Heart right ventricle (tissue), 16 donors: ENCODE measurements at regions not wholly inside any gene's neighbourhood (a gene's known extent, or its start where the extent isn't known, plus 50 kb on each side); places are given as distances from the start of the nearest gene placed in this dataset.

Experiments used
- ATAC-seq, 8 donors: fragments of 200-7000 bp; cut with Tn5 transposase; one replicate each; pipeline ENCODE4 v1.9.1; 2020; ENCODE audit warnings: mild to moderate bottlenecking in 8 of 8, moderate library complexity in 8 of 8, moderate number of reproducible peaks in 1 of 8
- DNase-seq, 2 donors: peaks; one replicate each; pipeline ENCODE4 v3.0.0-alpha.2; 2020
- H3K27ac ChIP-seq, 10 donors: fragments of 200-600 bp; sonication (generic) in 2 of 10; one replicate each; pipeline versions ENCODE4 v1.5.0 to v1.8.0; 2020 to 2022; ENCODE audit warnings: mild to moderate bottlenecking in 3 of 10
- H3K27me3 ChIP-seq, 7 donors: fragments of 200-600 bp; one replicate each; pipeline ENCODE4 v1.8.0; 2021 to 2022; ENCODE audit warnings: mild to moderate bottlenecking in 2 of 7
- H3K36me3 ChIP-seq, 9 donors: fragments of 200-600 bp; sonication (generic) in 1 of 9; one replicate each; pipeline versions ENCODE4 v1.5.0 to v1.8.0; 2020 to 2022; ENCODE audit warnings: mild to moderate bottlenecking in 2 of 9
- H3K4me1 ChIP-seq, 9 donors: fragments of 200-600 bp; sonication (generic) in 1 of 9; one replicate each; pipeline versions ENCODE4 v1.5.0 to v1.8.0; 2020 to 2022; ENCODE audit warnings: mild to moderate bottlenecking in 4 of 9
- H3K4me3 ChIP-seq, 10 donors: fragments of 200-600 bp; sonication (generic) in 2 of 10; one replicate each; pipeline versions ENCODE4 v1.5.0 to v1.8.0; 2020 to 2022; ENCODE audit warnings: mild to moderate bottlenecking in 7 of 10, moderate library complexity in 2 of 10
- H3K9me3 ChIP-seq, 11 donors: fragments of 200-600 bp in 10 of 11; sonication (generic) in 2 of 11; one replicate each; pipeline versions ENCODE4 v1.5.0 to v1.8.0; 2013 to 2022; ENCODE audit warnings: mild to moderate bottlenecking in 2 of 11, control low read depth in 1 of 11, moderate library complexity in 1 of 11
- CTCF ChIP-seq, 9 donors: fragments of 200-600 bp; sonication (generic) in 2 of 9; IDR thresholded peaks; one replicate each; pipeline versions ENCODE4 v1.5.0 to v1.8.0; 2021 to 2022; ENCODE audit warnings: antibody characterized with exemption in 9 of 9, mild to moderate bottlenecking in 5 of 9, moderate library complexity in 1 of 9
- WGBS, 2 donors: extraction: QIAGEN DNeasy Blood & Tissue Kit; methylation state at CpG; one replicate each; pipeline ENCODE4 v1.1.7; 2013; ENCODE audit warnings: inconsistent platforms in 1 of 2; 5-methylcytosine and 5-hydroxymethylcytosine counted together
- intact Hi-C, 10 donors: fragments of 100-400 bp; cut with DNase I; formaldehyde crosslinking; loops; one replicate each; pipeline versions ENCODE4 v1.11.1 to v1.14.2; 2022
- donor health status: Arrhythmogenic right ventricular cardiomyopathy.
- donor health status: ischemic (EF 13 %, LVEDD 7.1; RV severe dilation, severe dysfunction).
- donor health status: healthy with polysubstance abuse.
- donor health status: DM: no; HTN: yes; CAD: no.
- donor health status: DM: no; HTN: no; CAD: no.
- donor health status: ischemic (EF 25% LVEDD 6.9; RV normal size, moderate dysfunction).
- donor health status: ischemic (EF 25% LVEDD 5.7; RV mildly dilated, moderate dysfunction).
- donor health status: healthy.
- donor health status: DM: yes; HTN: yes; CAD: no.
- donor health status: Ischemic cardiomyopathy.
- donor health status: ischemic (EF 35%, LVEDD 5.7; RV mildly dilated, moderate dysfunction).
- donor health status: nonischemic (EF 11% LVEDD 7.7; RV severe dilation, severe dysfunction).
- donor health status: DM: yes; HTN: yes; CAD: no.
- donor health status: PGD.
- donor health status: ischemic (EF 29% LVEDD 5.4; RV normal size, mild dysfunction).
- donor health status: nonischemic (EF 23%, LVEDD 6.1; RV moderate dilation, normal function).

GRCh38 chr2:30060562-30060961 lies 86.2 kb upstream of the YPEL5 start:
- intact Hi-C loops = loop anchor here in 1 of 10 donors (10.0 kb wide), 1 partner anchor 766 kb away; no protein-coding TSS in a partner anchor
- H3K27me3 ChIP-seq = peaks cover 0 to 12% (median 0%) of the 10 kb centered on the region in 7 donors
- no peaks in the 10 kb centered on the region for H3K36me3 ChIP-seq
- peak in 1 of 2 donors; percentile 10 for DNase-seq
- no peak overlapping the region for H3K4me3 ChIP-seq
- peak in 7 of 8 donors; percentile 38 to 85 (median 61) for ATAC-seq
- no peak for TF ChIP-seq CTCF (IDR thresholded peaks at IDR 0.05)
- no peak overlapping the region for H3K27ac ChIP-seq
- peaks cover 0 to 43% (median 14%) of the 10 kb centered on the region in 11 donors for H3K9me3 ChIP-seq
- 54 to 62% methylated on average over 5 of the region's 5 CpGs for WGBS, 2 donors
- H3K4me1 ChIP-seq = no peaks in the 10 kb centered on the region

- ATAC-seq (no peak), DNase-seq (no peak)
- Histone ChIP-seq H3K4me3 (no peak overlapping the region), H3K27me3 (peaks cover 0 to 32% (median 16%) of the 10 kb centered on the region in 7 donors), H3K9me3 (peaks cover 0 to 37% (median 21%) of the 10 kb centered on the region in 11 donors), H3K36me3 (no peaks in the 10 kb centered on the region), H3K4me1 (no peaks in the 10 kb centered on the region), H3K27ac (no peak overlapping the region)
- intact Hi-C loops = loop anchor here in 1 of 10 donors (10.0 kb wide), 1 partner anchor 773 kb away; no protein-coding TSS in a partner anchor
- TF ChIP-seq CTCF (IDR thresholded peaks at IDR 0.05) = no peak
These were observed 78.7 kb upstream of the YPEL5 start for GRCh38 chr2:30068067-30068466.

- H3K4me3 ChIP-seq = no peak overlapping the region
- no peaks in the 10 kb centered on the region for H3K36me3 ChIP-seq
- DNase-seq (peak; percentile 17 to 70), ATAC-seq (peak; percentile 52 to 90 (median 88))
- H3K27me3 ChIP-seq = peaks cover 0 to 53% (median 16%) of the 10 kb centered on the region in 7 donors
- H3K4me1 ChIP-seq = peaks cover 0 to 8% (median 0%) of the 10 kb centered on the region in 9 donors
- 15 to 21% methylated on average over 10 of the region's 10 CpGs for WGBS, 2 donors
- H3K9me3 ChIP-seq = no peaks in the 10 kb centered on the region
- H3K27ac ChIP-seq = no peak overlapping the region
- peak; percentile 24 to 74 (median 70) for TF ChIP-seq CTCF (IDR thresholded peaks at IDR 0.05)
- intact Hi-C loops = loop anchor here in 8 of 10 donors (2.0 to 10.0 kb wide), 7 partner anchors 148 to 1118 kb away; partner anchors contain the start of gene ALK (in 7 of the 8)
These were observed 74.5 kb upstream of the YPEL5 start for GRCh38 chr2:30072250-30072842.

GRCh38 chr2:30073523-30073922 lies 73.3 kb upstream of the YPEL5 start:
- Histone ChIP-seq H3K4me1 (peaks cover 0 to 8% (median 0%) of the 10 kb centered on the region in 9 donors), H3K36me3 (no peaks in the 10 kb centered on the region), H3K9me3 (no peaks in the 10 kb centered on the region), H3K27me3 (peaks cover 0 to 55% (median 19%) of the 10 kb centered on the region in 7 donors), H3K27ac (no peak overlapping the region), H3K4me3 (no peak overlapping the region)
- WGBS, 2 donors = 64 to 75% methylated on average over 4 of the region's 4 CpGs
- ATAC-seq = peak in 3 of 8 donors; percentile 51 to 64 (median 52)
- TF ChIP-seq CTCF (IDR thresholded peaks at IDR 0.05) = no peak
- intact Hi-C loops = loop anchor here in 8 of 10 donors (2.0 to 10.0 kb wide), 7 partner anchors 149 to 1119 kb away; partner anchors contain the start of gene ALK (in 7 of the 8)
- DNase-seq = no peak
